SU-DHL-6 (cell line): ENCODE measurements at regions not wholly inside any gene's neighbourhood (a gene's known extent, or its start where the extent isn't known, plus 50 kb on each side); places are given as distances from the start of the nearest gene placed in this dataset.

Source experiments
- H2AFZ ChIP-seq: fragments of 200-600 bp; sonication (generic); 2 replicates; pipeline ENCODE4 v1.6.1; 2014; ENCODE audit warnings: low read depth, mild to moderate bottlenecking, moderate library complexity, mixed read lengths, antibody characterized with exemption, low read length; ENCODE audit not compliant: severe bottlenecking
- H3F3A ChIP-seq: fragments of 200-600 bp; shearing (Covaris generic); 2 replicates; pipeline ENCODE4 v1.6.0; 2016; ENCODE audit warnings: antibody characterized with exemption, mild to moderate bottlenecking; ENCODE audit not compliant: insufficient read depth
- H3K27ac ChIP-seq: fragments of 200-600 bp; sonication (generic); 2 replicates; pipeline ENCODE4 v1.5.1; 2016; ENCODE audit warnings: low read depth, mild to moderate bottlenecking, low read length, moderate library complexity, mixed read lengths
- H3K27me3 ChIP-seq: fragments of 200-600 bp; sonication (generic), shearing (Covaris generic); 2 replicates; pipeline ENCODE4 v1.6.0; 2014; ENCODE audit warnings: mild to moderate bottlenecking, low read length
- H3K36me3 ChIP-seq: fragments of 200-600 bp; sonication (generic); 2 replicates; pipeline ENCODE4 v1.6.1; 2014; ENCODE audit warnings: mild to moderate bottlenecking, low read length, mixed read lengths
- H3K4me2 ChIP-seq: fragments of 300-600, 200-600 bp; shearing (Covaris generic), sonication (generic); 2 replicates; pipeline ENCODE4 v1.6.0; 2014; ENCODE audit warnings: low read length, low read depth, mild to moderate bottlenecking; ENCODE audit not compliant: poor library complexity, severe bottlenecking
- H3K4me3 ChIP-seq: fragments of 200-600 bp; sonication (generic); 2 replicates; pipeline ENCODE4 v1.5.1; 2014; ENCODE audit warnings: antibody characterized with exemption, low read length, mild to moderate bottlenecking, mixed read lengths; ENCODE audit not compliant: insufficient read depth, poor library complexity, severe bottlenecking
- H3K79me2 ChIP-seq: fragments of 200-600 bp; sonication (generic); 2 replicates; pipeline ENCODE4 v1.6.1; 2014; ENCODE audit warnings: mild to moderate bottlenecking, low read length, moderate library complexity; ENCODE audit not compliant: insufficient read depth
- H3K9ac ChIP-seq: fragments of 200-600 bp; sonication (generic); 2 replicates; pipeline ENCODE4 v1.7.0; 2014; ENCODE audit warnings: mild to moderate bottlenecking, low read length
- H3K9me2 ChIP-seq: fragments of 200-600 bp; sonication (generic); replicated peaks from 2 replicates; pipeline ENCODE4 v1.6.1; 2014; ENCODE audit warnings: low read length; ENCODE audit not compliant: insufficient read depth
- H3K9me3 ChIP-seq: fragments of 200-600 bp; sonication (generic); 2 replicates; pipeline ENCODE4 v1.6.1; 2014; ENCODE audit warnings: low read length, mixed read lengths; ENCODE audit not compliant: insufficient read depth
- H4K20me1 ChIP-seq: fragments of 200-600 bp; sonication (generic); 2 replicates; pipeline ENCODE4 v1.6.1; 2014; ENCODE audit warnings: low read depth, mild to moderate bottlenecking, antibody characterized with exemption, low read length, moderate library complexity, mixed read lengths
- CTCF ChIP-seq: fragments of 200-600 bp; sonication (generic); IDR thresholded peaks from one replicate; pipeline ENCODE4 v1.5.1; 2017; ENCODE audit warnings: antibody characterized with exemption, mild to moderate bottlenecking, low read length, moderate library complexity; ENCODE audit not compliant: insufficient read depth, poor library complexity, severe bottlenecking
- EZH2phosphoT487 ChIP-seq: fragments of 200-600 bp; sonication (generic), shearing (Covaris generic); conservative IDR thresholded peaks from 2 replicates; pipeline ENCODE4 v1.6.1; 2018; ENCODE audit warnings: mild to moderate bottlenecking, antibody characterized with exemption, low read length, moderate library complexity, mixed read lengths

- Histone ChIP-seq H3K36me3 (no peaks in the 10 kb centered on the region), H3K79me2 (no peaks in the 10 kb centered on the region), H3F3A (no peaks in the 10 kb centered on the region), H2AFZ (peak overlapping the region; percentile 36), H3K9me3 (no peaks in the 10 kb centered on the region), H3K4me2 (no peak overlapping the region), H3K27me3 (no peaks in the 10 kb centered on the region), H3K27ac (no peak overlapping the region), H3K9me2 (no peaks in the 10 kb centered on the region), H3K9ac (no peak overlapping the region), H4K20me1 (no peaks in the 10 kb centered on the region), H3K4me3 (no peak overlapping the region)
- TF ChIP-seq CTCF (no peak), EZH2phosphoT487 (no peak)
Observed at GRCh38 chr12:84079626-84080025, 833.0 kb downstream of the SLC6A15 start.

- H3K4me2 ChIP-seq = no peak overlapping the region
- no peaks in the 10 kb centered on the region for H3F3A ChIP-seq
- no peak overlapping the region for H3K4me3 ChIP-seq
- H4K20me1 ChIP-seq = no peaks in the 10 kb centered on the region
- H3K36me3 ChIP-seq = no peaks in the 10 kb centered on the region
- no peaks in the 10 kb centered on the region for H3K9me3 ChIP-seq
- no peaks in the 10 kb centered on the region for H3K27me3 ChIP-seq
- H3K9me2 ChIP-seq = no peaks in the 10 kb centered on the region
- H3K27ac ChIP-seq = no peak overlapping the region
- H3K79me2 ChIP-seq = no peaks in the 10 kb centered on the region
- H3K9ac ChIP-seq = no peak overlapping the region
- H2AFZ ChIP-seq = no peak overlapping the region
- TF ChIP-seq EZH2phosphoT487 (no peak), CTCF (no peak)
Observed at GRCh38 chr12:84077679-84078078, 834.9 kb downstream of the SLC6A15 start.

GRCh38 chr12:84075991-84076390, 836.6 kb downstream of the SLC6A15 start:
- Histone ChIP-seq H2AFZ (no peak overlapping the region), H3F3A (no peaks in the 10 kb centered on the region), H4K20me1 (no peaks in the 10 kb centered on the region), H3K27me3 (no peaks in the 10 kb centered on the region), H3K4me3 (no peak overlapping the region), H3K4me2 (no peak overlapping the region), H3K9me3 (no peaks in the 10 kb centered on the region), H3K9ac (no peak overlapping the region), H3K9me2 (no peaks in the 10 kb centered on the region), H3K27ac (no peak overlapping the region), H3K79me2 (no peaks in the 10 kb centered on the region), H3K36me3 (no peaks in the 10 kb centered on the region)
- TF ChIP-seq EZH2phosphoT487 (no peak), CTCF (no peak)
